ENCODE measurements at regions not wholly inside any gene's neighbourhood (a gene's known extent, or its start where the extent isn't known, plus 50 kb on each side); places are given as distances from the start of the nearest gene placed in this dataset.

GRCh38 chr5:32866138-32866537 lies 155.0 kb downstream of the NPR3 start:
- Histone ChIP-seq H3K79me2 (ENCODE audit: insufficient read depth, low read length) (no peaks in the 10 kb centered on the region), H3K9ac (ENCODE audit: insufficient read depth, low read depth, low read length) (no peak overlapping the region), H3K27ac (ENCODE audit: extremely low read length, insufficient read depth, low read length) (no peak overlapping the region), H3K9me3 (ENCODE audit: low read length) (no peaks in the 10 kb centered on the region), H4K20me1 (ENCODE audit: insufficient read depth, low read length) (no peaks in the 10 kb centered on the region), H3K4me2 (ENCODE audit: low read depth, low read length) (no peak overlapping the region), H2AFZ (ENCODE audit: low read length) (no peak overlapping the region), H3K4me1 (ENCODE audit: insufficient read depth, low read length) (no peaks in the 10 kb centered on the region), H3K4me3 (replicated peaks in 1 of 3; ENCODE audit: insufficient read depth in 1 of 3, low read depth in 2 of 3, low read length in 3 of 3) (no peak overlapping the region), H3K27me3 (ENCODE audit: control insufficient read depth in 1 of 2, insufficient read depth in 2 of 2, low read length in 2 of 2) (no peaks in the 10 kb centered on the region; a peak in 1 of 5 replicates), H3K36me3 (replicated peaks in 1 of 2; ENCODE audit: control insufficient read depth in 1 of 2, insufficient read depth in 2 of 2, low read length in 2 of 2) (no peaks in the 10 kb centered on the region)
- CTCF ChIA-PET (ENCODE audit: low intra/inter-chr PET ratio, low total read pairs) = no interaction called here
- ATAC-seq = no peak
- POLR2A ChIA-PET = no interaction called here
- intact Hi-C loops (cut with micrococcal nuclease; ENCODE audit: unreplicated experiment) (no loop called here), in situ Hi-C loops (cut with HindIII; ENCODE audit: extremely low pct_ligation_motif_present, low pct_unique_long_range_greater_than_20kb) (no loop called here)
- FAIRE-seq = no peak
- no peak for DNase-seq (ENCODE audit: low spot score)
- TF ChIP-seq FOXC1 (CRISPR knock-in tag; IDR thresholded peaks at IDR 0.05; ENCODE audit: borderline replicate concordance) (no peak), RELA (CRISPR knock-in tag; IDR thresholded peaks at IDR 0.05) (no peak), ZBTB10 (CRISPR knock-in tag; IDR thresholded peaks at IDR 0.05; ENCODE audit: borderline replicate concordance) (no peak), ZFP62 (CRISPR knock-in tag; IDR thresholded peaks at IDR 0.05) (no peak), HOXA5 (CRISPR knock-in tag; IDR thresholded peaks at IDR 0.05) (no peak), THYN1 (CRISPR knock-in tag; IDR thresholded peaks at IDR 0.05; ENCODE audit: borderline replicate concordance, low read depth) (no peak), ZNF543 (CRISPR knock-in tag; IDR thresholded peaks at IDR 0.05) (no peak), RNF2 (conservative IDR thresholded peaks at IDR 0.05; ENCODE audit: low read depth) (no peak), ZMAT3 (CRISPR knock-in tag; conservative IDR thresholded peaks at IDR 0.05) (no peak), SNAPC4 (CRISPR knock-in tag; IDR thresholded peaks at IDR 0.05) (no peak), ZGPAT (CRISPR knock-in tag; IDR thresholded peaks at IDR 0.05) (no peak)
- no TSS peak for BruUV-seq (replicated peaks)
- WGBS (ENCODE audit: low lambda C conversion rate) = 3% methylated on average over 1 of the region's 1 CpG
